Gastrocnemius medialis (tissue), 4 donors: ENCODE measurements at regions not wholly inside any gene's neighbourhood (a gene's known extent, or its start where the extent isn't known, plus 50 kb on each side); places are given as distances from the start of the nearest gene placed in this dataset.

Source experiments
- CTCF ChIP-seq, 5 experiments: fragments of 450-650 bp in 3 of 5; fragments of 200-600 bp in 2 of 5; sonication (generic) in 2 of 5; IDR thresholded peaks in 4 of 5; conservative IDR thresholded peaks in 1 of 5; 1 replicate in 4 of 5; 2 replicates in 1 of 5; pipeline ENCODE4 v1.5.1; 2016 to 2019; ENCODE audit warnings: antibody characterized with exemption in 5 of 5, mild to moderate bottlenecking in 3 of 5, moderate library complexity in 3 of 5
- POLR2A ChIP-seq, 2 donors: fragments of 450-650 bp; IDR thresholded peaks; one replicate each; pipeline ENCODE4 v1.6.1; 2017; ENCODE audit warnings: antibody characterized with exemption in 2 of 2, mild to moderate bottlenecking in 2 of 2, moderate library complexity in 2 of 2

- no peak for TF ChIP-seq CTCF (IDR thresholded peaks at IDR 0.05 in 4 of 5, conservative IDR thresholded peaks at IDR 0.05 in 1 of 5)
- TF ChIP-seq POLR2A (IDR thresholded peaks at IDR 0.05), result no peak
Measured at GRCh38 chr14:30016002-30016401, 88.4 kb upstream of the PRKD1 start.
